ENCODE measurements at regions not wholly inside any gene's neighbourhood (a gene's known extent, or its start where the extent isn't known, plus 50 kb on each side); places are given as distances from the start of the nearest gene placed in this dataset.

GRCh38 chr2:129490641-129491040, 488.8 kb upstream of the RAB6C start:
- H3K36me3 ChIP-seq, result no peaks in the 10 kb centered on the region
- H3K27ac ChIP-seq, result no peak overlapping the region
- H3K4me3 ChIP-seq, result no peak overlapping the region
- no peak for ATAC-seq
- DNase-seq, result no peak
- in situ Hi-C loops (cut with MboI; ENCODE audit: low sequenced_read_pairs in 4 of 4), result no loop called here
- H3K27me3 ChIP-seq, result peaks cover 0 to 5% (median 0%) of the 10 kb centered on the region in 3 donors
- intact Hi-C loops (cut with DNase I; ENCODE audit: low total_unique reads), result no loop called here
- TF ChIP-seq POLR2A (IDR thresholded peaks at IDR 0.05) (no peak), CTCF (IDR thresholded peaks at IDR 0.05 in 4 of 5, conservative IDR thresholded peaks at IDR 0.05 in 1 of 5) (no peak)
- H3K9me3 ChIP-seq, result no peaks in the 10 kb centered on the region
- no peaks in the 10 kb centered on the region for H3K4me1 ChIP-seq

DNA sequence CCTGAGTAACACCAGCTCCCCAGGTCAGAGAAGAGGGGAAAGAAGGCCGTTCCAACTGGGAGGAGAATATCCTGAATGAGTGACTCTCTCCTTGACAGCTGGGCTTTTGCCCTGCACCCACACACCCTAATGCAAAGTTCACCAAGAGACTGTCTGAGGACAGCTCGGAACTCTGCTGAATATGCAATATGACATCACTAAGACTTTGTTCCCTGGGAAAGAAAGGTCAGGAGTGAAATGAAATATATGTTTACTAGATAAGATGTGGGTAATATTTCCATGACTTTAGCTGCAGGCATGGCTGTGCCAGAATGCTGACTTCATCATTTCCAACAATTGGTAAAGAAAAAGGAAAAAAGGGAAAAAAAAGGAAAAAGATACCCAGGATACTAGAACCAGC, 488.2 kb upstream of the RAB6C start:
- no peaks in the 10 kb centered on the region for H3K9me3 ChIP-seq
- in situ Hi-C loops (cut with MboI; ENCODE audit: low sequenced_read_pairs in 4 of 4) (no loop called here), intact Hi-C loops (cut with DNase I; ENCODE audit: low total_unique reads) (no loop called here)
- H3K36me3 ChIP-seq, result no peaks in the 10 kb centered on the region
- ATAC-seq (no peak), DNase-seq (no peak)
- no peak for TF ChIP-seq POLR2A (IDR thresholded peaks at IDR 0.05)
- no peak for TF ChIP-seq CTCF (IDR thresholded peaks at IDR 0.05 in 4 of 5, conservative IDR thresholded peaks at IDR 0.05 in 1 of 5)
- peaks cover 0 to 5% (median 0%) of the 10 kb centered on the region in 3 donors for H3K27me3 ChIP-seq
- H3K4me1 ChIP-seq, result no peaks in the 10 kb centered on the region
- H3K27ac ChIP-seq, result no peak overlapping the region
- H3K4me3 ChIP-seq, result no peak overlapping the region

GRCh38 chr2:129492548-129492947, 486.9 kb upstream of the RAB6C start:
- Histone ChIP-seq H3K4me3 (no peak overlapping the region), H3K4me1 (no peaks in the 10 kb centered on the region), H3K27ac (no peak overlapping the region), H3K36me3 (no peaks in the 10 kb centered on the region), H3K27me3 (peaks cover 0 to 5% (median 0%) of the 10 kb centered on the region in 3 donors), H3K9me3 (no peaks in the 10 kb centered on the region)
- ATAC-seq, result no peak
- no peak for TF ChIP-seq CTCF (IDR thresholded peaks at IDR 0.05 in 4 of 5, conservative IDR thresholded peaks at IDR 0.05 in 1 of 5)
- no peak for TF ChIP-seq POLR2A (IDR thresholded peaks at IDR 0.05)
- in situ Hi-C loops (cut with MboI; ENCODE audit: low sequenced_read_pairs in 4 of 4) (no loop called here), intact Hi-C loops (cut with DNase I; ENCODE audit: low total_unique reads) (no loop called here)
- DNase-seq, result no peak

DNA sequence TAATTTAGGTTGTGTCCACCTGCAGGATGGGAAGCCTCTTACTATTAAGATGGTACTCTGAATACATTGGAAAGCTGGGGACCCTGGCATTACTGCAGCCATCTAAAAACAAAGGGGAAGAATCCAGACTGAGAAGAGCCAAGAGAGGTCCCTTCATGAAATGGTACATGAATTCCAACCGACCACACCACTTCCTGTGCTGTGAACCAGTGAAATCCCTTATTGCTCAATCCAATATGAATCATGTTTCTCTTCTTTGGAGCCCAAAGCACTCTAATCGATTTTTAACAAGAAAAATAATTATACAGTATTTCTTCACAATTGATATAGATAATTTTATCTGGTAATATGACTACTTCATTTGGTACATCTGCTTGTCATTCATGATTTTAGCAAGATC, 479.7 kb upstream of the RAB6C start:
- intact Hi-C loops (cut with DNase I; ENCODE audit: low total_unique reads), result no loop called here

More for the DNA sequence above, 479.7 kb upstream of the RAB6C start:
- Histone ChIP-seq H3K27me3 (no peaks in the 10 kb centered on the region), H3K27ac (no peak overlapping the region), H3K4me1 (no peaks in the 10 kb centered on the region), H3K9me3 (no peaks in the 10 kb centered on the region), H3K36me3 (no peaks in the 10 kb centered on the region), H3K4me3 (no peak overlapping the region)
- no peak for ATAC-seq
- no peak for TF ChIP-seq POLR2A (IDR thresholded peaks at IDR 0.05)
- TF ChIP-seq CTCF (IDR thresholded peaks at IDR 0.05 in 4 of 5, conservative IDR thresholded peaks at IDR 0.05 in 1 of 5), result no peak
- in situ Hi-C loops (cut with MboI; ENCODE audit: low sequenced_read_pairs in 4 of 4), result no loop called here
- no peak for DNase-seq
